Aorta (tissue), 5 donors: ENCODE measurements at regions not wholly inside any gene's neighbourhood (a gene's known extent, or its start where the extent isn't known, plus 50 kb on each side); places are given as distances from the start of the nearest gene placed in this dataset.
"Not testable (repeated sequence)": the region's sequence is repeated elsewhere in the genome, so short reads cannot be mapped to it uniquely, and the experiment has no call there.

Experiments
- ATAC-seq: fragments of 200-7000 bp; cut with Tn5 transposase; one replicate; pipeline ENCODE4 v1.9.1; 2022; ENCODE audit warnings: moderate library complexity; ENCODE audit not compliant: low FRiP score
- DNase-seq, 2 donors: peaks; one replicate each; pipeline ENCODE4 v3.0.0-alpha.2; 2020
- H3K27ac ChIP-seq, 2 donors: one replicate each; pipeline ENCODE4 v1.5.1; 2013; ENCODE audit warnings: low read length in 2 of 2, mild to moderate bottlenecking in 2 of 2, moderate library complexity in 2 of 2, control low read depth in 1 of 2, inconsistent platforms in 1 of 2, low read depth in 1 of 2
- H3K27me3 ChIP-seq, 2 donors: one replicate each; pipeline ENCODE4 v1.6.1; 2013; ENCODE audit warnings: control low read depth in 1 of 2, low read length in 1 of 2, mild to moderate bottlenecking in 1 of 2, moderate library complexity in 1 of 2; ENCODE audit not compliant: insufficient read depth in 2 of 2, control insufficient read depth in 1 of 2
- H3K36me3 ChIP-seq, 2 donors: one replicate each; pipeline ENCODE4 v1.6.1; 2013; ENCODE audit warnings: control low read depth in 1 of 2, low read length in 1 of 2, mild to moderate bottlenecking in 1 of 2; ENCODE audit not compliant: insufficient read depth in 2 of 2, control insufficient read depth in 1 of 2
- H3K4me1 ChIP-seq, 2 donors: one replicate each; pipeline ENCODE4 v1.6.1; 2013; ENCODE audit warnings: low read length in 2 of 2, control low read depth in 1 of 2, mild to moderate bottlenecking in 1 of 2, moderate library complexity in 1 of 2; ENCODE audit not compliant: insufficient read depth in 2 of 2, control insufficient read depth in 1 of 2
- H3K4me3 ChIP-seq, 2 donors: one replicate each; pipeline ENCODE4 v1.5.1; 2013; ENCODE audit warnings: low read length in 2 of 2, control low read depth in 1 of 2, mild to moderate bottlenecking in 1 of 2
- H3K9me3 ChIP-seq: one replicate; pipeline ENCODE4 v1.6.1; 2013; ENCODE audit warnings: mild to moderate bottlenecking, low read length; ENCODE audit not compliant: control insufficient read depth
- WGBS, 2 donors: extraction: QIAGEN DNeasy Blood & Tissue Kit; methylation state at CpG; one replicate each; pipeline ENCODE4 v1.1.7; 2013; 5-methylcytosine and 5-hydroxymethylcytosine counted together
- intact Hi-C, 2 donors: fragments of 100-400 bp; cut with DNase I; formaldehyde crosslinking; loops; one replicate each; pipeline versions ENCODE4 v1.14.2 to v1.15.0; 2022
- donor health status: healthy with polysubstance abuse.
- donor health status: Bipolar disorder and iron deficiency.
- donor health status: DM: no; HTN: no; CAD: no.
- donor health status: DM: no; HTN: no; CAD: no.
- donor health status: DM: yes; HTN: yes; CAD: no.

DNA sequence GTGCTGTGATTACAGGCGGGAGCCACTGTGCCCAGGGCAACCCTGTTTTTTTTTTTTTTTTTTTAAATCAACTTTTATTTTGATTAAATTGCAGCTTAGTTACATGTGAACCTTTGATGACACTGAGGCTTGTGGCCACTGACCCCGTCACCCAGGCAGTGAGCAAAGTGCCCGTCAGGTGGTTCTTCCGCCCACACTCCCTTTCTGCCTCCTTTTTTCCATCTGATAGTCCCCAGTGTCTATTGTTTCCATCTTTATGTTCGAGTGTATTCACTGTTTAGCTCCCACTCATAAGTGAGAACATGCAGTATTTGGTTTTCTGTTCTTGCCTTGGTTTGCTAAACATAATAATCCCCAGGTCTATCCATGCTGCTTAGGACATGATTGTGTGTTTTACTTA lies 110.9 kb upstream of the GRK3 start:
- Histone ChIP-seq H3K27ac (no peak overlapping the region), H3K9me3 (no peaks in the 10 kb centered on the region), H3K27me3 (no peaks in the 10 kb centered on the region), H3K36me3 (no peaks in the 10 kb centered on the region), H3K4me1 (no peaks in the 10 kb centered on the region), H3K4me3 (no peak overlapping the region)
- intact Hi-C loops: no loop called here
- ATAC-seq (no peak), DNase-seq (no peak)
- 83 to 85% methylated on average over 5 of the region's 5 CpGs for WGBS, 2 donors

DNA sequence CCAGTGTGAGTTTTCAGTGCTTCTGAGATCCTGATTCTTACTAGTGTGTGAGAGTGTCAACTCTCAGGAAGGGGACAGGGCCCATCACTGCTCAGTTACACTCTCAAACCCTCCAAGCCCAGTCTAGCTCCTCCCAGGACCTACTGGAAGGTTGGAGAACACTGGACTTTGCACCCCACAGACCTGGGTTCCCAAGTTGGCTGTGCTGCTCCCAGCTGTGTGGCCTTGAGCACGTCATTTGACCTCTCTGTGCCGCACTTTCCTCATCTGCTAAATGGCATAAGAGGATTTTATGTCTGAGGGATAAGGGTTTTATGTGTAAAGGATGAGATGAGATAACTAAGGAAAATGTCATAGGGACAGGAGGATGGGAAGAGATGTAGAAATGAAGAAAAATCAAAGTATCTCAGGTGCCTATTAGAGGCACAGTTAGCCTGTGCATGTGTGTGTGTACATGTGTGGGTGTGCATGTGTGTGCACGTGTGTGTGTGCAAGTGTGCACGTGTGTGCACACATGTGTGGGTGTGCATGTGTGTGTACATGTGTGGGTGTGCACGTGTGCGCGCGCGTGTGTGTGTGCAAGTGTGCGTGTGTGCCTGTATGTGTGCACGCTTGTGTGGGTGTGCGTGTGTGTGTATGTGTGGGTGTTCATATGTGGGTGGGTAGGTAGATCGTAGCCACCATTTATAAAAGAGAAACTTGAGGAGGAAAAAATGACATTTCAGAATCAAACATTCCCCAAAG lies 108.0 kb upstream of the GRK3 start:
- H3K4me1 ChIP-seq, H3K36me3 ChIP-seq, H3K27ac ChIP-seq, DNase-seq, H3K4me3 ChIP-seq, intact Hi-C loops, H3K9me3 ChIP-seq, ATAC-seq, H3K27me3 ChIP-seq: not testable (repeated sequence)
- WGBS, 2 donors: 76 to 80% methylated on average over 12 to 13 of the region's 13 CpGs

DNA sequence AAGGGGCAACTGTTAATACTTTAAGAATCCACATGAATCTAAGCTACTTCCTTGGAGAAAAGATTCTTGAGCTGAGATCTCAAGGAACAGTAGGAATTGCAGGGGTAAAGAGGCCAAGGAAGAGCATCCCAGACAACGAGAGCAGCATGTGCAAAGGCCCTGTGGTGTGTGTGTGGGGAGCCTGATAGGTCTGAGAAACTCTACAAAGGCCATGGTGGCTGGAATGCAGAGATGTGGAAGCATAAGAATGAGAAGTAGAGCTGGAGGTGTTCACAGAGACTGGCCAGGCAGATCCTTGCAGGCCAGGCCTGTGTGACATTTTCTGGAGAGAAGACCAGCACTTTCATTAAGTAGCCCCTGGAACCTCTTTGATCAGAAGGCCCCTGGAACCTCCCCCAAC lies 105.8 kb upstream of the GRK3 start:
- H3K4me1 ChIP-seq, H3K27me3 ChIP-seq, H3K9me3 ChIP-seq, H3K36me3 ChIP-seq, H3K4me3 ChIP-seq, DNase-seq, ATAC-seq, H3K27ac ChIP-seq, intact Hi-C loops: not testable (repeated sequence)
- 95 to 98% methylated on average over 1 of the region's 1 CpG for WGBS, 2 donors

DNA sequence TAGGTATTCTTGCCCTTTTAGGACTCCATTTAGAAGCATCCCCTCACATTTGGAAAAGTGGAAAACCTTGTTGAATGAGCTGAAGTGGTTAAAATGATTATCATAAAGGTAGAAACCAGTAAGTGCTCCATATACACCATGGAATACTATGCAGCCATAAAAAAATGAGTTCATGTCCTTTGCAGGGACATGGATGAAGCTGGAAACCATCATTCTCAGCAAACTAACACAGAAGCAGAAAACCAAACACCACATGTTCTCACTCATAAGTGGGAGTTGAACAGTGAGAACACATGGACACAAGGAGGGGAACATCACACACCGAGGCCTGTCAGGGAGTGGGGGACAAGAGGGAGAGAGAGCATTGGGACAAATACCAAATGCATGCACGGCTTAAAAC lies 103.8 kb upstream of the GRK3 start:
- H3K9me3 ChIP-seq, H3K4me3 ChIP-seq, H3K27ac ChIP-seq, H3K36me3 ChIP-seq, DNase-seq, H3K27me3 ChIP-seq, ATAC-seq, H3K4me1 ChIP-seq: not testable (repeated sequence)
- 90 to 100% methylated on average over 2 of the region's 2 CpGs for WGBS, 2 donors
- intact Hi-C loops: loop anchor here in 1 of 2 donors (5.0 kb wide), 1 partner anchor 242 kb away; no protein-coding TSS in a partner anchor

DNA sequence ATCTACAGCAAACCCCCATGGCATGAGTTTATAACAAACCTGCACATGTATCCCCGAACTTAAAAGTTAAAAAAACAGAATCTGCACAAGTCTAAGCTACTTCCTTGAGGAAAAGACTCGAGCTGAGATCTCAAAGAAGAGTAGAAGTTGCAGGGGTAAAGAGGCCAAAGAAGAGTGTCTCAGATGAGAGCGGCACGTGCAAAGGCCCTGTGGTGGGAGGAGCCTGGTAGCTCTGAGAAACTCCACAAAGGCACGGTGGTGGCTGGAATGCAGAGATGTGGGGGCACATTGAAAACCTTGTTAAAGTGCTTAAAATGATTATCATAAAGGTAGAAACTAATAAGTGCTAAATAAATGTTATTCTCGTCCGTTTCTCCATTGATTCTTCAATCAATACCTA lies 103.2 kb upstream of the GRK3 start:
- H3K4me3 ChIP-seq: no peak overlapping the region
- H3K27ac ChIP-seq: no peak overlapping the region
- DNase-seq: no peak
- H3K27me3 ChIP-seq: no peaks in the 10 kb centered on the region
- intact Hi-C loops: loop anchor here in 1 of 2 donors (5.0 kb wide), 1 partner anchor 241 kb away; no protein-coding TSS in a partner anchor
- H3K4me1 ChIP-seq: no peaks in the 10 kb centered on the region
- no peaks in the 10 kb centered on the region for H3K9me3 ChIP-seq
- no peaks in the 10 kb centered on the region for H3K36me3 ChIP-seq
- ATAC-seq: no peak
- WGBS, 2 donors: 91 to 95% methylated on average over 7 of the region's 7 CpGs

DNA sequence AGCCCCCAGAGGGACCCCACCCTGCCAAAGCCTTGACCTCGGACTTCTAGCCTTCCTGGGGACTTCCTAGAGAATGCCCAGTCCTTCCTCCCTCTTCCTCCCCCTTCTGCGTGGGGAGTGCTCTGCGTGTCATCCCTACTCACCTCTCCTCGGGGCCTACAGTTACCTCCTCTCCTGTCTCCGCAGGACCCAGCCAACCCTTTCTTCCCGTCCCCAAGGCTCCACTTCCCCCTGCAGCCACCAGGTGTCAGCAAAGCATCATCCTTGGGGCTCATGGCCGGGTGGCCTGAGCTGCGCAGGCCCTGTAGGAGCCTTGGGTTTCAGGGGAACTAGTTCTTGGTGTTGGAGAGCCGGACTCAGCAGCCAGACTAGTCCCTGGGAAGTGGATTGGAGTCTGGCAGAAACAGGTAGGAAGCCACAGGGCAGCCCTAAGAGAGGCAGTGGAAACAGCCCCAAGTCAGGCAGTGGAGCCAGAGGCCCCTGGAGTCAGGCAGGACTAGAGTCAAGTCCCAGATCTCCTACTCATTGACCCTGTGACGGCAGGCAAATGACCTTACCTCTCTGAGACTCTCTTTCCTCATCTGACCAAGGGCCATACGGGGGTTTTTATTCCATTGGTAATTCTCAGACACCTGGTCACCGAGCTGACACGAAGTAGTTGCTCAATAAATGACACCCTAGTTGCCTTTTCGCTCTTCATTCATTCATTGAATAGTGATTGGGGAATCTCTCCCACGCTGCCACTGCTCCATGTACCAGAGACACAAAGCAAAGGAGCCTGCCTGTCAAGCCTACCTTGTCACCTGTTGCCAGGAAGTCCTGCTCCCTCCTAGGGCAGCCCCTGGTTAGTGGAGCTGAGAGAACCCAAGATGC lies 101.8 kb upstream of the GRK3 start:
- peak; percentile 81 to 89 for DNase-seq
- ATAC-seq: peak; percentile 93
- not testable (repeated sequence) for H3K9me3 ChIP-seq, H3K27ac ChIP-seq, H3K4me3 ChIP-seq, H3K27me3 ChIP-seq, H3K36me3 ChIP-seq, H3K4me1 ChIP-seq
- 36 to 39% methylated on average over 14 to 15 of the region's 15 CpGs for WGBS, 2 donors
- intact Hi-C loops: loop anchor here (2.0 to 5.0 kb wide), 3 partner anchors 240 to 310 kb away; no protein-coding TSS in a partner anchor

DNA sequence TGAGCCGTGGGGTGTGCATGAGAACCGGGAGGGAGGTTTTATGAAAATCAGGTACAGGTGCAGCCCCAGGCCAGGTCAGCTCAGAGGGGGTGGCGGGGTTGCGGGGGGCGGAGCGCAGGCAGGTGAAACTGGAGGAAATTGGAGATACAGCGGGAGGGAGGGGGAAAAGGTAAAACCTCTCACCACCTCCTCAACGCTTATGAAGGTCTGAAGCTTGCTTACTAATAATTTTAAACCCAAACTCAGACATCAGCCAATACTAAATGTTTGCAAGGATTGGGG lies 101.2 kb upstream of the GRK3 start:
- not testable (repeated sequence) for H3K27ac ChIP-seq, H3K27me3 ChIP-seq, H3K36me3 ChIP-seq, H3K4me3 ChIP-seq, H3K4me1 ChIP-seq, ATAC-seq, DNase-seq, H3K9me3 ChIP-seq
- 86 to 95% methylated on average over 8 of the region's 8 CpGs for WGBS, 2 donors
- intact Hi-C loops: loop anchor here (2.0 to 5.0 kb wide), 3 partner anchors 239 to 310 kb away; no protein-coding TSS in a partner anchor

DNA sequence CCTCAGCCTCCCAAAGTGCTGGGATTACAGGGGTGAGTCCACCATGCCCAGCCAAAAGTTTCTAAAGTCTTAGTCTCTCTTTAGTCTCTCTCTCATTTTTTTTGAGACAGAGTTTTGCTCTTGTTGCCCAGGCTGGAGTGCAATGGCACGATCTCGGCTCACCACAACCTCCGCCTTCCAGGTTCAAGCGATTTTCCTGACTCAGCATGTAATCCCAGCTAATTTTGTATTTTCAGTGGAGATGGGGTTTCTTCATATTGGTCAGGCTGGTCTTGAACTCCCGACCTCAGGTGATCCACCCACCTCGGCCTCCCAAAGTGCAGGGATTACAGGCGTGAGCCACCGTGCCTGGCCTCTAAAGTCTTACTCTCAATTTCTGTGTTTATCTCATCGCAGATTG lies 100.1 kb upstream of the GRK3 start:
- WGBS, 2 donors: 92% methylated on average over 9 of the region's 9 CpGs
- H3K27ac ChIP-seq, H3K27me3 ChIP-seq, H3K36me3 ChIP-seq, DNase-seq, ATAC-seq, H3K4me1 ChIP-seq, H3K9me3 ChIP-seq, H3K4me3 ChIP-seq: not testable (repeated sequence)
- intact Hi-C loops: loop anchor here in 1 of 2 donors (5.0 kb wide), 1 partner anchor 238 kb away; no protein-coding TSS in a partner anchor

DNA sequence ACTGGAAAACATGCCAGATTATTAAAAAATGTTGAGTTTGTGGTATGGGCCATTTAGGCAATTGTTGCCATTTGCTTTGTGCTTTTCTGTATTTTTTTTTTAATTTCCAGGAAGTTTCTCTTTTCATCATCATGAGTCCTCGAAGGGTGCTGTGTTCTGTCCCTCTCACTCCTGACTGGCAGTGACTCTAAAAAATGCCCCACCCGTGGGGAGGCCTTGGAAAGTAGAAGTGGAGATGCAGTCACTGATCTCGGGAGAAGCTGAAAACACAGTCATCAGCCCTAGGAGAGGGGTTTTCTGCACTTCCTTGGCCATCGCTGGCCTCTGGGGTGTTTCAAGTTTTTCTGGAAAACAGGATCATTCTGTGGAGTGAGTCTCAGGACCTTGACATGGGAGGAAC lies 98.5 kb upstream of the GRK3 start:
- Histone ChIP-seq H3K27ac (no peak overlapping the region), H3K27me3 (no peaks in the 10 kb centered on the region), H3K9me3 (no peaks in the 10 kb centered on the region), H3K4me3 (no peak overlapping the region), H3K36me3 (no peaks in the 10 kb centered on the region), H3K4me1 (no peaks in the 10 kb centered on the region)
- DNase-seq: no peak
- 65 to 68% methylated on average over 4 of the region's 4 CpGs for WGBS, 2 donors
- no peak for ATAC-seq
- intact Hi-C loops: no loop called here
